ENCODE measurements at regions not wholly inside any gene's neighbourhood (a gene's known extent, or its start where the extent isn't known, plus 50 kb on each side); places are given as distances from the start of the nearest gene placed in this dataset.

DNA sequence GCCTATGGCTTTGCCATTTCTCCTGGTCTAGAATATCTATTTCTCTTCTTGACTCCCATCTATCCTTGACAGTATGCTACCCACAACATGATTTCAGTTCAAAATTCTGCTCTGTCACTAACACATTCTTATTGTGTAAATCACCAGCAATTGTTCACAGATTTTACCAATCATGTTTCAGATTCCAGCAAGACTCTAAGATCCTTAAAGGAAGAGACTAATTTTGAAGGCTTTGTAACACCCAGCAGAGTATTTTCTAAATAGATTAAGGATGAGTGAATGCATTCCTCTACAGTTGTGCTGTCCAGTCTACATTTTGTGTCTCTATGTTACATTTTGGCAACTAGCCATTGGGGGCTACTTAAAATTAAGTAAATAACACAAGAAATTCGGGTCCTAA, 921.5 kb downstream of the NLGN4Y start:
- no peak for DNase-seq (ENCODE audit: low spot score)
- Mint-ChIP-seq H3K9me3 (no peaks in the 10 kb centered on the region), H3K4me3 (no peak overlapping the region), H3K36me3 (ENCODE audit: low read depth) (no peaks in the 10 kb centered on the region), H3K4me1 (peaks cover 7% of the 10 kb centered on the region), H3K27me3 (ENCODE audit: insufficient read depth, low read depth, poor library complexity) (peaks cover 3% of the 10 kb centered on the region), H3K27ac (no peak overlapping the region)
- Histone ChIP-seq H3F3A (replicated peaks; ENCODE audit: low read depth) (no peaks in the 10 kb centered on the region), H3K27me3 (ENCODE audit: insufficient read depth) (no peaks in the 10 kb centered on the region), H3K4me2 (no peak overlapping the region), H3K4me3 (no peak overlapping the region), H3K79me2 (replicated peaks; ENCODE audit: insufficient read depth) (no peaks in the 10 kb centered on the region), H3K36me3 (ENCODE audit: insufficient read depth) (no peaks in the 10 kb centered on the region), H3K4me1 (ENCODE audit: insufficient read depth) (peaks cover under 1% of the 10 kb centered on the region; the same call in 1 of the 2 replicates), H4K20me1 (replicated peaks; ENCODE audit: insufficient read depth) (no peaks in the 10 kb centered on the region), H3K27ac (ENCODE audit: low read depth) (no peak overlapping the region), H2AFZ (no peak overlapping the region), H3K9me2 (ENCODE audit: insufficient read depth) (no peaks in the 10 kb centered on the region)
- no peak for TF ChIP-seq NANOG (IDR thresholded peaks at IDR 0.05; ENCODE audit: borderline replicate concordance)
- TF ChIP-seq, protein P1, sequence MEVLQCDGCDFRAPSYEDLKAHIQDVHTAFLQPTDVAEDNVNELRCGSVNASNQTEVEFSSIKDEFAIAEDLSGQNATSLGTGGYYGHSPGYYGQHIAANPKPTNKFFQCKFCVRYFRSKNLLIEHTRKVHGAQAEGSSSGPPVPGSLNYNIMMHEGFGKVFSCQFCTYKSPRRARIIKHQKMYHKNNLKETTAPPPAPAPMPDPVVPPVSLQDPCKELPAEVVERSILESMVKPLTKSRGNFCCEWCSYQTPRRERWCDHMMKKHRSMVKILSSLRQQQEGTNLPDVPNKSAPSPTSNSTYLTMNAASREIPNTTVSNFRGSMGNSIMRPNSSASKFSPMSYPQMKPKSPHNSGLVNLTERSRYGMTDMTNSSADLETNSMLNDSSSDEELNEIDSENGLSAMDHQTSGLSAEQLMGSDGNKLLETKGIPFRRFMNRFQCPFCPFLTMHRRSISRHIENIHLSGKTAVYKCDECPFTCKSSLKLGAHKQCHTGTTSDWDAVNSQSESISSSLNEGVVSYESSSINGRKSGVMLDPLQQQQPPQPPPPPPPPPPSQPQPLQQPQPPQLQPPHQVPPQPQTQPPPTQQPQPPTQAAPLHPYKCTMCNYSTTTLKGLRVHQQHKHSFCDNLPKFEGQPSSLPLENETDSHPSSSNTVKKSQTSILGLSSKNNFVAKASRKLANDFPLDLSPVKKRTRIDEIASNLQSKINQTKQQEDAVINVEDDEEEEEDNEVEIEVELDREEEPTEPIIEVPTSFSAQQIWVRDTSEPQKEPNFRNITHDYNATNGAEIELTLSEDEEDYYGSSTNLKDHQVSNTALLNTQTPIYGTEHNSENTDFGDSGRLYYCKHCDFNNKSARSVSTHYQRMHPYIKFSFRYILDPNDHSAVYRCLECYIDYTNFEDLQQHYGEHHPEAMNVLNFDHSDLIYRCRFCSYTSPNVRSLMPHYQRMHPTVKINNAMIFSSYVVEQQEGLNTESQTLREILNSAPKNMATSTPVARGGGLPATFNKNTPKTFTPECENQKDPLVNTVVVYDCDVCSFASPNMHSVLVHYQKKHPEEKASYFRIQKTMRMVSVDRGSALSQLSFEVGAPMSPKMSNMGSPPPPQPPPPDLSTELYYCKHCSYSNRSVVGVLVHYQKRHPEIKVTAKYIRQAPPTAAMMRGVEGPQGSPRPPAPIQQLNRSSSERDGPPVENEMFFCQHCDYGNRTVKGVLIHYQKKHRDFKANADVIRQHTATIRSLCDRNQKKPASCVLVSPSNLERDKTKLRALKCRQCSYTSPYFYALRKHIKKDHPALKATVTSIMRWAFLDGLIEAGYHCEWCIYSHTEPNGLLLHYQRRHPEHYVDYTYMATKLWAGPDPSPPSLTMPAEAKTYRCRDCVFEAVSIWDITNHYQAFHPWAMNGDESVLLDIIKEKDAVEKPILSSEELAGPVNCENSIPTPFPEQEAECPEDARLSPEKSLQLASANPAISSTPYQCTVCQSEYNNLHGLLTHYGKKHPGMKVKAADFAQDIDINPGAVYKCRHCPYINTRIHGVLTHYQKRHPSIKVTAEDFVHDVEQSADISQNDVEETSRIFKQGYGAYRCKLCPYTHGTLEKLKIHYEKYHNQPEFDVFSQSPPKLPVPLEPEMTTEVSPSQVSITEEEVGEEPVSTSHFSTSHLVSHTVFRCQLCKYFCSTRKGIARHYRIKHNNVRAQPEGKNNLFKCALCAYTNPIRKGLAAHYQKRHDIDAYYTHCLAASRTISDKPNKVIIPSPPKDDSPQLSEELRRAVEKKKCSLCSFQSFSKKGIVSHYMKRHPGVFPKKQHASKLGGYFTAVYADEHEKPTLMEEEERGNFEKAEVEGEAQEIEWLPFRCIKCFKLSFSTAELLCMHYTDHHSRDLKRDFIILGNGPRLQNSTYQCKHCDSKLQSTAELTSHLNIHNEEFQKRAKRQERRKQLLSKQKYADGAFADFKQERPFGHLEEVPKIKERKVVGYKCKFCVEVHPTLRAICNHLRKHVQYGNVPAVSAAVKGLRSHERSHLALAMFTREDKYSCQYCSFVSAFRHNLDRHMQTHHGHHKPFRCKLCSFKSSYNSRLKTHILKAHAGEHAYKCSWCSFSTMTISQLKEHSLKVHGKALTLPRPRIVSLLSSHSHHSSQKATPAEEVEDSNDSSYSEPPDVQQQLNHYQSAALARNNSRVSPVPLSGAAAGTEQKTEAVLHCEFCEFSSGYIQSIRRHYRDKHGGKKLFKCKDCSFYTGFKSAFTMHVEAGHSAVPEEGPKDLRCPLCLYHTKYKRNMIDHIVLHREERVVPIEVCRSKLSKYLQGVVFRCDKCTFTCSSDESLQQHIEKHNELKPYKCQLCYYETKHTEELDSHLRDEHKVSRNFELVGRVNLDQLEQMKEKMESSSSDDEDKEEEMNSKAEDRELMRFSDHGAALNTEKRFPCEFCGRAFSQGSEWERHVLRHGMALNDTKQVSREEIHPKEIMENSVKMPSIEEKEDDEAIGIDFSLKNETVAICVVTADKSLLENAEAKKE (CRISPR knock-in tag; IDR thresholded peaks at IDR 0.05) = no peak
- TF ChIP-seq, protein P2, sequence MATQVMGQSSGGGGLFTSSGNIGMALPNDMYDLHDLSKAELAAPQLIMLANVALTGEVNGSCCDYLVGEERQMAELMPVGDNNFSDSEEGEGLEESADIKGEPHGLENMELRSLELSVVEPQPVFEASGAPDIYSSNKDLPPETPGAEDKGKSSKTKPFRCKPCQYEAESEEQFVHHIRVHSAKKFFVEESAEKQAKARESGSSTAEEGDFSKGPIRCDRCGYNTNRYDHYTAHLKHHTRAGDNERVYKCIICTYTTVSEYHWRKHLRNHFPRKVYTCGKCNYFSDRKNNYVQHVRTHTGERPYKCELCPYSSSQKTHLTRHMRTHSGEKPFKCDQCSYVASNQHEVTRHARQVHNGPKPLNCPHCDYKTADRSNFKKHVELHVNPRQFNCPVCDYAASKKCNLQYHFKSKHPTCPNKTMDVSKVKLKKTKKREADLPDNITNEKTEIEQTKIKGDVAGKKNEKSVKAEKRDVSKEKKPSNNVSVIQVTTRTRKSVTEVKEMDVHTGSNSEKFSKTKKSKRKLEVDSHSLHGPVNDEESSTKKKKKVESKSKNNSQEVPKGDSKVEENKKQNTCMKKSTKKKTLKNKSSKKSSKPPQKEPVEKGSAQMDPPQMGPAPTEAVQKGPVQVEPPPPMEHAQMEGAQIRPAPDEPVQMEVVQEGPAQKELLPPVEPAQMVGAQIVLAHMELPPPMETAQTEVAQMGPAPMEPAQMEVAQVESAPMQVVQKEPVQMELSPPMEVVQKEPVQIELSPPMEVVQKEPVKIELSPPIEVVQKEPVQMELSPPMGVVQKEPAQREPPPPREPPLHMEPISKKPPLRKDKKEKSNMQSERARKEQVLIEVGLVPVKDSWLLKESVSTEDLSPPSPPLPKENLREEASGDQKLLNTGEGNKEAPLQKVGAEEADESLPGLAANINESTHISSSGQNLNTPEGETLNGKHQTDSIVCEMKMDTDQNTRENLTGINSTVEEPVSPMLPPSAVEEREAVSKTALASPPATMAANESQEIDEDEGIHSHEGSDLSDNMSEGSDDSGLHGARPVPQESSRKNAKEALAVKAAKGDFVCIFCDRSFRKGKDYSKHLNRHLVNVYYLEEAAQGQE (IDR thresholded peaks at IDR 0.05; ENCODE audit: unreplicated experiment) = no peak
- TF ChIP-seq, protein P3, sequence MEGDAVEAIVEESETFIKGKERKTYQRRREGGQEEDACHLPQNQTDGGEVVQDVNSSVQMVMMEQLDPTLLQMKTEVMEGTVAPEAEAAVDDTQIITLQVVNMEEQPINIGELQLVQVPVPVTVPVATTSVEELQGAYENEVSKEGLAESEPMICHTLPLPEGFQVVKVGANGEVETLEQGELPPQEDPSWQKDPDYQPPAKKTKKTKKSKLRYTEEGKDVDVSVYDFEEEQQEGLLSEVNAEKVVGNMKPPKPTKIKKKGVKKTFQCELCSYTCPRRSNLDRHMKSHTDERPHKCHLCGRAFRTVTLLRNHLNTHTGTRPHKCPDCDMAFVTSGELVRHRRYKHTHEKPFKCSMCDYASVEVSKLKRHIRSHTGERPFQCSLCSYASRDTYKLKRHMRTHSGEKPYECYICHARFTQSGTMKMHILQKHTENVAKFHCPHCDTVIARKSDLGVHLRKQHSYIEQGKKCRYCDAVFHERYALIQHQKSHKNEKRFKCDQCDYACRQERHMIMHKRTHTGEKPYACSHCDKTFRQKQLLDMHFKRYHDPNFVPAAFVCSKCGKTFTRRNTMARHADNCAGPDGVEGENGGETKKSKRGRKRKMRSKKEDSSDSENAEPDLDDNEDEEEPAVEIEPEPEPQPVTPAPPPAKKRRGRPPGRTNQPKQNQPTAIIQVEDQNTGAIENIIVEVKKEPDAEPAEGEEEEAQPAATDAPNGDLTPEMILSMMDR (conservative IDR thresholded peaks at IDR 0.05; ENCODE audit: low read depth in 2 of 2) = no peak
- TF ChIP-seq EZH2phosphoT487 (IDR thresholded peaks at IDR 0.05; ENCODE audit: unreplicated experiment) = no peak
- no peak for TF ChIP-seq POLR2AphosphoS5 (IDR thresholded peaks at IDR 0.05; ENCODE audit: low read depth)
- TF ChIP-seq STAT1 (IDR thresholded peaks at IDR 0.05; ENCODE audit: unreplicated experiment) = no peak
- TF ChIP-seq JUNB (IDR thresholded peaks at IDR 0.05; ENCODE audit: unreplicated experiment) = no peak
- no peak for TF ChIP-seq ZNF114 (CRISPR knock-in tag; IDR thresholded peaks at IDR 0.05)
- no peak for TF ChIP-seq ETS1 (IDR thresholded peaks at IDR 0.05)
- no peak for TF ChIP-seq EZH2 (IDR thresholded peaks at IDR 0.05; ENCODE audit: low read depth, unreplicated experiment)
- TF ChIP-seq CREB1 (CRISPR knock-in tag; IDR thresholded peaks at IDR 0.05; ENCODE audit: low read depth) = no peak
- TF ChIP-seq ZNF331 (CRISPR knock-in tag; IDR thresholded peaks at IDR 0.05; ENCODE audit: low read depth) = no peak
- no peak for ATAC-seq
